GM12872 (cell line): ENCODE measurements at regions not wholly inside any gene's neighbourhood (a gene's known extent, or its start where the extent isn't known, plus 50 kb on each side); places are given as distances from the start of the nearest gene placed in this dataset.

ENCODE experiments used
- TF ChIP-seq, protein P1 (sequence below): IDR thresholded peaks from 3 replicates; pipeline ENCODE4 v1.5.1; 2011; ENCODE audit warnings: low read depth, mild to moderate bottlenecking, low read length, moderate library complexity; ENCODE audit not compliant: insufficient read depth

DNA sequence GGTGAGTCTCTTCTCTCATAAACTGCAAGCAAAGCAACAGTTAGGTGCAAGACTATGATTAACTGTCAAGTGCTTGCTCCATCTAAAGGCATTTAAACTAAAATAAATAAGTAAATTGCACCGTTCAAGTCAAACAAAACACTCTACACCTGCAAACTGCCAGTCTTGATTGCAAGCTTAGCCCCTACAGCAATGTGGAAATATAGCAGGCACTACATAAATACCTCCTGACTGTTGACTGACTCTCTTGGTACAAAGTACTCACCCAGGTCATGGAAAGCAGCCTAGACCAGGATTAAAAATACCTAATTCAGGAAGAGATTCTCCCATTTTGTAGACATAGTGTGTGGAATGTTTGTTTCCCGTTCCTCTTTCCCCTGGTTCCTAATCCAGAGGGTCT lies 176.6 kb upstream of the KLHL29 start:
- TF ChIP-seq, protein P1, sequence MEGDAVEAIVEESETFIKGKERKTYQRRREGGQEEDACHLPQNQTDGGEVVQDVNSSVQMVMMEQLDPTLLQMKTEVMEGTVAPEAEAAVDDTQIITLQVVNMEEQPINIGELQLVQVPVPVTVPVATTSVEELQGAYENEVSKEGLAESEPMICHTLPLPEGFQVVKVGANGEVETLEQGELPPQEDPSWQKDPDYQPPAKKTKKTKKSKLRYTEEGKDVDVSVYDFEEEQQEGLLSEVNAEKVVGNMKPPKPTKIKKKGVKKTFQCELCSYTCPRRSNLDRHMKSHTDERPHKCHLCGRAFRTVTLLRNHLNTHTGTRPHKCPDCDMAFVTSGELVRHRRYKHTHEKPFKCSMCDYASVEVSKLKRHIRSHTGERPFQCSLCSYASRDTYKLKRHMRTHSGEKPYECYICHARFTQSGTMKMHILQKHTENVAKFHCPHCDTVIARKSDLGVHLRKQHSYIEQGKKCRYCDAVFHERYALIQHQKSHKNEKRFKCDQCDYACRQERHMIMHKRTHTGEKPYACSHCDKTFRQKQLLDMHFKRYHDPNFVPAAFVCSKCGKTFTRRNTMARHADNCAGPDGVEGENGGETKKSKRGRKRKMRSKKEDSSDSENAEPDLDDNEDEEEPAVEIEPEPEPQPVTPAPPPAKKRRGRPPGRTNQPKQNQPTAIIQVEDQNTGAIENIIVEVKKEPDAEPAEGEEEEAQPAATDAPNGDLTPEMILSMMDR: no peak

DNA sequence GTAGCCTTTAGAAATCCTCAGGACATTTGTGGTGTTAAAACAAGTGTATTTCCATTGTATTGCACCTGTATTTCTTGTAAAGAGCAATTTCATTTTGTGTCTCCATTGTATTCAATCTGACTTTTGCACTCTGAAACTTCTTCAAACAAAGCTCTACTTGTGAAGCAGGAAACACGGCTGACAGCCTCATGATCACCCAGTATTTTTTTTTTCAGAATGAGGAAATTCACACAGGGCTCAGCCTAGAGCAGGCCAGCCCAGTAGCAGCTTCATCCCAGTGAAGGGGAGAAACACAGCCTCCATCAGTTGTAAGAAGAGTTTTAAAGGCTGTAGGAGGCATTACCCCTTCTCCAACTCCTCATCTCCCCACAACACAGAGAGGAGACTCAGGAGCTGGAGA lies 175.9 kb upstream of the KLHL29 start:
- TF ChIP-seq, protein P1: no peak

DNA sequence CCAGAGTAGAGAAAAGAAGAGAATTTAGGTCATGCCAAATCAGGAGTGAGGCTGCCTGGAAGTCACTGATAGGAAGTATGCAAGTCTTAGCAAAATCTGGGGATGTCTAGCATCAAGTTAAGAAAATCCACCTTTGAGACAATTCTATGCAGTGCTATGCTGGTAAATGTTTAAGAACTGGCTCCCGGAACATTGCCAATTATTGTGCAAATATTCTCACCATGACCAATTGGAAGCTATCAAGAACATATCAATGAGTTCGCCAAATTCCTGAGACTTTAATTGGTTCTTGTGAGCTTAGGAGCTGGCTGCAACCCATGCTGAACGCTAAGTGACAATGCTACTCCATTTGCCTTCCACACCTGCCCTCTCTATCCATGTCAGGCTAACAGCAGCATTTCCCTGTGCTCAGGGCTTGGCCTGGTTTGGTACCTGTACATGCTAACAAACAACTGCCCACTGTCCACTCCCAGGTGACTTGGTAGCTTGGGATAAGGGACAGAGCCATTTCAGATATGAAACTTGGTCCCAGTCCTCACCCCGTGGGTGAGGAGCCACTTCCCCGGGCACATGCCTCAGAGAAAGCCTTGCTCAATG lies 172.9 kb upstream of the KLHL29 start:
- TF ChIP-seq, protein P1: no peak

DNA sequence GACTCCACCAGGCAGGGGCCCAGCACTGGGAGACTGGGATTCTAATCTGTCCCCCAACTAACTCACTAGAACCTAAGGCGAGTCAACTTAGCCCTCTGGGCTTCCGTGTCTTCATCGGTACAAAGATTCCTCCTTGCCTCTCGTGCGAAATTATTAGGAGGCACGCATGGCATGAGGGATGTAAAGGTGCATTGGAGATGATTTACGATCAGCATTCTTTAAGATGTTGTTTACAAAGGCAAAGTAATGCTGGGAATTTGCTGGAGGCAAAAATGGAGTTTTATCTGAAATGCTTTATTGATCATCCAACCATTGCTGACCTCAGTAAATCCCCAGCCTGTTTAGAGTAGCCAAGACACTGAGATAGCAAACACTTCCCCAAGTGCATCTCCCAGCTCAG lies 171.8 kb upstream of the KLHL29 start:
- TF ChIP-seq, protein P1: no peak

DNA sequence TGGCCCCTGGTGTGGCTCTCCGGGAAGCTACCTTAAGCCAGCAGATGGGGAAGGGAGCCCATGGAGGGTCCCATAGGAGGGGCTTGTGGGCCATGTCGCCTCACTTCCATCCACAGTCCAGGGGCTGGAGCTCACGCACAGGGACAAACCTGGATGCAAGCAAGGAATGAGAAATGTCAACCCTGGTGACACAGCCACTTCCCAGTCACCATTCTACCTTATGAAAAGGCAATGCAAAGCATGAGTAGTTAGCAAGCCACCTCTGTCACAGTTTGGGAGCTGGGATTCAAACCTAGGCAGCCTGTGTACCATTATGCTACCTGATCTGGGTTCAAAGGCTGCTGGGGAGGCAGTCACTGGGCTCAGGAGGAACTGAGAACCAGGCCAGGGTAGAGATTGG lies 170.0 kb upstream of the KLHL29 start:
- TF ChIP-seq, protein P1: no peak

DNA sequence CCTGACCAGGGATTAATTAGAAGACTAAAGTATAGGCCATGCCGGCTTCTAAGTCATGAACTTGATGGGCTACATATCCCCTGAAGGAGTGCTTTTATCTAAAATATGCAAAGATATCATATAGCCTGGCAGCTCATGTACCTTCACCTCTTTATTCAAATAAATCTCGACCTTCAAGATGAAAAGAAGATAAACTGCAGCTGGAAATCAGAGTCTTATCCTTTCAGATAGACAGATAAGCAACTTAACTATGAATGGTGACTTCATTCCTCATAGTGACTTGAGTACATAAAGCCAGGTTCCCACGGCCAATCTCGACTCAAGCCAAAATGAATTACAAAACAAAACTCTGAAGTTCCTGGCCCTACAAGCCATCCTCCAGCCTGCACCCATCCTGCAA lies 165.3 kb upstream of the KLHL29 start:
- TF ChIP-seq, protein P1: no peak

DNA sequence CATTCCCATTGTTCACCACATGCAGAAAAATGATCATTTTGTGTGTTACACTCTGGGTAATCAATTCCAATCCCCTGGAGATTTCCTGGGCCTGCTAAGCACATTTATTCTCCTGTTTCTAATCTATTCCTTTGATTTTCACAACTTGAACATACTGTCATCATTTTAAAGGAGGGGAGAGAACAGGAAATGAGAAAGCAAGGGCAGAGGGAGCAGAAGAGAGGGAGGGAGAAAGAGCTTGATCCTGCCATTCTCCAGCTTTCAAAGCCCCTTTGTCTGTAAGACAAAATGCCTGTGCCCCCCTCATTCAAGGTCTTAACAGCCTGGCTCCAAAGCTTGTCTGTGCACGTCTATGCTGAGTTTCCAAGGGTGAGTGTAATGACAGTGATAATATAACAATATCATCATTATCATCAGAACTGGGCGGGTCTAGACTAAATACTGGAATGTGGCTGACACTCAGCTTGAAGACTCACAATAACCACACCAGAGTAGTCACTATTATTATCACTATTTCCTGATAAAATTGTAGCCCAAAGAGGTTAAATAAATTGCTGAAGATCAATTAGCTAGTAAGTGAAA lies 164.4 kb upstream of the KLHL29 start:
- TF ChIP-seq, protein P1: no peak
